Activated naive CD4-positive, alpha-beta T cell treated with Interleukin-2 at 50 U/mL for 16 hours (primary cell): ENCODE measurements at regions not wholly inside any gene's neighbourhood (a gene's known extent, or its start where the extent isn't known, plus 50 kb on each side); places are given as distances from the start of the nearest gene placed in this dataset.

Source experiments
- DNase-seq: peaks from one replicate; pipeline ENCODE4 v3.0.0-alpha.2; 2020

- DNase-seq, result no peak
Observed at GRCh38 chr16:61313931-61314330, 722.3 kb downstream of the CDH8 start.

GRCh38 chr16:61309386-61309785 lies 726.9 kb downstream of the CDH8 start:
- DNase-seq, result no peak

GRCh38 chr16:61306204-61306603 lies 730.0 kb downstream of the CDH8 start:
- no peak for DNase-seq

- DNase-seq, result no peak
Observed at GRCh38 chr16:61296814-61297213, 739.4 kb downstream of the CDH8 start.

GRCh38 chr16:61296305-61296704 lies 739.9 kb downstream of the CDH8 start:
- DNase-seq, result no peak

- no peak for DNase-seq
Observed at GRCh38 chr16:61295311-61295710, 740.9 kb downstream of the CDH8 start.

GRCh38 chr16:61289141-61289540 lies 747.1 kb downstream of the CDH8 start:
- no peak for DNase-seq

- DNase-seq, result no peak
Observed at GRCh38 chr16:61277849-61278248, 758.4 kb downstream of the CDH8 start.

- no peak for DNase-seq
Observed at GRCh38 chr16:61274211-61274610, 762.0 kb downstream of the CDH8 start.

GRCh38 chr16:61270726-61271125 lies 765.5 kb downstream of the CDH8 start:
- no peak for DNase-seq

- no peak for DNase-seq
Observed at GRCh38 chr16:61263400-61263799, 772.8 kb downstream of the CDH8 start.

- no peak for DNase-seq
Observed at GRCh38 chr16:61261315-61261714, 774.9 kb downstream of the CDH8 start.

GRCh38 chr16:61246592-61246991 lies 789.6 kb downstream of the CDH8 start:
- no peak for DNase-seq

GRCh38 chr16:61243954-61244353 lies 792.3 kb downstream of the CDH8 start:
- no peak for DNase-seq

GRCh38 chr16:61237884-61238485 lies 798.3 kb downstream of the CDH8 start:
- no peak for DNase-seq

- no peak for DNase-seq
Observed at GRCh38 chr16:61233713-61234112, 802.5 kb downstream of the CDH8 start.

GRCh38 chr16:61228371-61228770 lies 807.9 kb downstream of the CDH8 start:
- no peak for DNase-seq

GRCh38 chr16:61215605-61216004 lies 820.6 kb downstream of the CDH8 start:
- no peak for DNase-seq

- DNase-seq, result no peak
Observed at GRCh38 chr16:61214780-61215179, 821.5 kb downstream of the CDH8 start.

- no peak for DNase-seq
Observed at GRCh38 chr16:61210076-61210475, 826.2 kb downstream of the CDH8 start.

GRCh38 chr16:61195006-61195405 lies 841.2 kb downstream of the CDH8 start:
- DNase-seq, result no peak

- DNase-seq, result no peak
Observed at GRCh38 chr16:61194573-61194972, 841.7 kb downstream of the CDH8 start.

- no peak for DNase-seq
Observed at GRCh38 chr16:61182391-61182790, 853.8 kb downstream of the CDH8 start.

- DNase-seq, result no peak
Observed at GRCh38 chr16:61181982-61182381, 854.3 kb downstream of the CDH8 start.

GRCh38 chr16:61179561-61179960 lies 856.7 kb downstream of the CDH8 start:
- DNase-seq, result no peak

GRCh38 chr16:61165797-61166196 lies 870.4 kb downstream of the CDH8 start:
- no peak for DNase-seq
